Erythroblast (primary cell): ENCODE measurements at regions not wholly inside any gene's neighbourhood (a gene's known extent, or its start where the extent isn't known, plus 50 kb on each side); places are given as distances from the start of the nearest gene placed in this dataset.

Source experiments
- GATA1 ChIP-seq: IDR thresholded peaks from 2 replicates; pipeline ENCODE4 v1.6.1; 2011; ENCODE audit warnings: low read depth, mild to moderate bottlenecking, control low read depth, low read length, moderate library complexity
- POLR2A ChIP-seq: IDR thresholded peaks from 2 replicates; pipeline ENCODE4 v1.6.1; 2011; ENCODE audit warnings: mild to moderate bottlenecking, low read length

DNA sequence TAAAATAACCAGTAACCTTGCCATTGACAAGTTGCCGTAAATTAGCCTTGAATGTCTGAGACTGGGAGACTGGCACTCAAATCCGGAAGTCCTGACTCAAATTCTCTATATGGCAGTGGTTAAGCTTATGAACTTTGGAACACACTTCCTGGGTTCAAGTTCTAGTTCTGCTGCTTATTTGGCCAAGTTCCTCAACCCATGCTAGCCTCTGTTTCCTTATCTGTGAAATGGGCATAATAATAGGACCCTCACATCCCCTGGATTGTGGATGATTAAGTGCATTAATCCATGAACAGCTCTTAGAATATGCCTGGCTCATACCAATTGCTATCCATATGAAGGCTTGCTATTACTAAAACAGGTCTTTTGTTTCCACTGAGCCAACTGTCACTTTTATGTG, 311.5 kb downstream of the EDEM1 start:
- no peak for TF ChIP-seq POLR2A
- no peak for TF ChIP-seq GATA1
